HG02970 (cell line): ENCODE measurements at regions not wholly inside any gene's neighbourhood (a gene's known extent, or its start where the extent isn't known, plus 50 kb on each side); places are given as distances from the start of the nearest gene placed in this dataset.
"Not testable (repeated sequence)": the region's sequence is repeated elsewhere in the genome, so short reads cannot be mapped to it uniquely, and the experiment has no call there.

ENCODE experiments used
- ATAC-seq: cut with Tn5 transposase; IDR thresholded peaks from one replicate; pipeline ENCODE4 v1.9.1; 2021; ENCODE audit warnings: mild to moderate bottlenecking, moderate library complexity, moderate number of reproducible peaks; ENCODE audit not compliant: unreplicated experiment, low FRiP score

GRCh38 chr4:138389976-138390685 lies 148.0 kb upstream of the SLC7A11 start:
- no peak for ATAC-seq

- no peak for ATAC-seq
These were observed 132.8 kb upstream of the SLC7A11 start for GRCh38 chr4:138374947-138375346.

- no peak for ATAC-seq
These were observed 125.8 kb upstream of the SLC7A11 start for GRCh38 chr4:138367942-138368341.

- not testable (repeated sequence) for ATAC-seq
These were observed 110.3 kb upstream of the SLC7A11 start for GRCh38 chr4:138352446-138352845.

GRCh38 chr4:138348055-138348454 lies 105.9 kb upstream of the SLC7A11 start:
- ATAC-seq, result no peak

- no peak for ATAC-seq
These were observed 105.4 kb upstream of the SLC7A11 start for GRCh38 chr4:138347561-138347960.

GRCh38 chr4:138344851-138345250 lies 102.7 kb upstream of the SLC7A11 start:
- no peak for ATAC-seq

GRCh38 chr4:138344054-138344453 lies 101.9 kb upstream of the SLC7A11 start:
- ATAC-seq, result no peak

GRCh38 chr4:138341739-138342415 lies 99.7 kb upstream of the SLC7A11 start:
- no peak for ATAC-seq

GRCh38 chr4:138338840-138339239 lies 96.7 kb upstream of the SLC7A11 start:
- no peak for ATAC-seq

- not testable (repeated sequence) for ATAC-seq
These were observed 96.1 kb upstream of the SLC7A11 start for GRCh38 chr4:138338222-138338621.

- ATAC-seq, result no peak
These were observed 92.3 kb upstream of the SLC7A11 start for GRCh38 chr4:138334346-138335016.

- ATAC-seq, result not testable (repeated sequence)
These were observed 90.3 kb upstream of the SLC7A11 start for GRCh38 chr4:138332415-138332814.

- no peak for ATAC-seq
These were observed 88.4 kb upstream of the SLC7A11 start for GRCh38 chr4:138330531-138330930.

- ATAC-seq, result no peak
These were observed 87.4 kb upstream of the SLC7A11 start for GRCh38 chr4:138329506-138330070.

GRCh38 chr4:138327338-138327737 lies 85.2 kb upstream of the SLC7A11 start:
- no peak for ATAC-seq

GRCh38 chr4:138320831-138321230 lies 78.7 kb upstream of the SLC7A11 start:
- no peak for ATAC-seq

- ATAC-seq, result no peak
These were observed 77.9 kb upstream of the SLC7A11 start for GRCh38 chr4:138320030-138320429.

GRCh38 chr4:138317175-138317748 lies 75.1 kb upstream of the SLC7A11 start:
- ATAC-seq, result no peak

- no peak for ATAC-seq
These were observed 70.4 kb upstream of the SLC7A11 start for GRCh38 chr4:138312536-138312911.
